HL-60 (cell line): ENCODE measurements at regions not wholly inside any gene's neighbourhood (a gene's known extent, or its start where the extent isn't known, plus 50 kb on each side); places are given as distances from the start of the nearest gene placed in this dataset.

ENCODE experiments used
- DNase-seq, 2 experiments: peaks; one replicate each; pipeline ENCODE4 v3.0.0-alpha.2; 2010 to 2020; ENCODE audit warnings: low read depth in 1 of 2, low spot score in 1 of 2
- H3K27ac ChIP-seq: fragments of 250-450 bp; sonication (Bioruptor Pico); replicated peaks from 2 replicates; pipeline ENCODE4 v1.5.1; 2020; ENCODE audit warnings: mild to moderate bottlenecking, moderate library complexity
- H3K27me3 ChIP-seq: fragments of 250-450 bp; sonication (Bioruptor Pico); 2 replicates; pipeline ENCODE4 v1.5.1; 2021; ENCODE audit warnings: mild to moderate bottlenecking, moderate library complexity; ENCODE audit not compliant: insufficient read depth, poor library complexity, severe bottlenecking
- H3K4me3 ChIP-seq: replicated peaks from 2 replicates; pipeline ENCODE4 v1.5.1; 2011; ENCODE audit warnings: mild to moderate bottlenecking, control low read depth, low read length; ENCODE audit not compliant: insufficient read depth
- GABPA ChIP-seq: IDR thresholded peaks from 2 replicates; pipeline ENCODE4 v1.6.1; 2012; ENCODE audit warnings: low read depth
- POLR2AphosphoS5 ChIP-seq: IDR thresholded peaks from 2 replicates; pipeline ENCODE4 v1.6.1; 2012; ENCODE audit warnings: low read depth
- REST ChIP-seq: IDR thresholded peaks from 2 replicates; pipeline ENCODE4 v1.6.1; 2012; ENCODE audit warnings: low read depth; ENCODE audit not compliant: insufficient replicate concordance
- SPI1 ChIP-seq: IDR thresholded peaks from 2 replicates; pipeline ENCODE4 v1.6.1; 2012; ENCODE audit warnings: low read depth, mild to moderate bottlenecking, borderline replicate concordance
- TF ChIP-seq, protein P1 (sequence below): IDR thresholded peaks from one replicate; pipeline ENCODE4 v1.5.1; 2011; ENCODE audit warnings: low read length, control low read depth, inconsistent platforms; ENCODE audit not compliant: insufficient read depth

DNA sequence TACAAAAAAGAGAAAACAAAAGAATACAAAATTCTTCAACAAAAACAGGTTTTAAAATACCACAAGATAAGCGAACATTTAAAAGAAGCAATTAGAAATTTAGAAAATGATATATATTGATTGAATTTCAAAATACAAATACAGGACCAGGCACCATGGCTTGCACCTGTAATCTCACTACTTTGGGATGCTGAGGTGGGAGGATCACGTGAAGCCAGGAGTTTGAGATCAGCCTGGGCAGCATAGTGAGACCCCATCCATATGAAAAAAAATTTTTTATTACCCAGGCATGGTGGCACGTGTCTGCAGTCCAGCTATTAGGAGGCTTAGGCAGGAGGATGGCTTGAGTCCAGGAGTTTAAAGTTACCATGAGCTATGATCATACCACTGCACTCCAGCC is 109.9 kb upstream of the SLC30A5 start:
- Histone ChIP-seq H3K27me3 (no peaks in the 10 kb centered on the region), H3K27ac (no peak overlapping the region), H3K4me3 (no peak overlapping the region)
- DNase-seq: no peak
- TF ChIP-seq POLR2AphosphoS5 (no peak), REST (no peak), GABPA (no peak), SPI1 (no peak)
- TF ChIP-seq, protein P1, sequence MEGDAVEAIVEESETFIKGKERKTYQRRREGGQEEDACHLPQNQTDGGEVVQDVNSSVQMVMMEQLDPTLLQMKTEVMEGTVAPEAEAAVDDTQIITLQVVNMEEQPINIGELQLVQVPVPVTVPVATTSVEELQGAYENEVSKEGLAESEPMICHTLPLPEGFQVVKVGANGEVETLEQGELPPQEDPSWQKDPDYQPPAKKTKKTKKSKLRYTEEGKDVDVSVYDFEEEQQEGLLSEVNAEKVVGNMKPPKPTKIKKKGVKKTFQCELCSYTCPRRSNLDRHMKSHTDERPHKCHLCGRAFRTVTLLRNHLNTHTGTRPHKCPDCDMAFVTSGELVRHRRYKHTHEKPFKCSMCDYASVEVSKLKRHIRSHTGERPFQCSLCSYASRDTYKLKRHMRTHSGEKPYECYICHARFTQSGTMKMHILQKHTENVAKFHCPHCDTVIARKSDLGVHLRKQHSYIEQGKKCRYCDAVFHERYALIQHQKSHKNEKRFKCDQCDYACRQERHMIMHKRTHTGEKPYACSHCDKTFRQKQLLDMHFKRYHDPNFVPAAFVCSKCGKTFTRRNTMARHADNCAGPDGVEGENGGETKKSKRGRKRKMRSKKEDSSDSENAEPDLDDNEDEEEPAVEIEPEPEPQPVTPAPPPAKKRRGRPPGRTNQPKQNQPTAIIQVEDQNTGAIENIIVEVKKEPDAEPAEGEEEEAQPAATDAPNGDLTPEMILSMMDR: no peak

DNA sequence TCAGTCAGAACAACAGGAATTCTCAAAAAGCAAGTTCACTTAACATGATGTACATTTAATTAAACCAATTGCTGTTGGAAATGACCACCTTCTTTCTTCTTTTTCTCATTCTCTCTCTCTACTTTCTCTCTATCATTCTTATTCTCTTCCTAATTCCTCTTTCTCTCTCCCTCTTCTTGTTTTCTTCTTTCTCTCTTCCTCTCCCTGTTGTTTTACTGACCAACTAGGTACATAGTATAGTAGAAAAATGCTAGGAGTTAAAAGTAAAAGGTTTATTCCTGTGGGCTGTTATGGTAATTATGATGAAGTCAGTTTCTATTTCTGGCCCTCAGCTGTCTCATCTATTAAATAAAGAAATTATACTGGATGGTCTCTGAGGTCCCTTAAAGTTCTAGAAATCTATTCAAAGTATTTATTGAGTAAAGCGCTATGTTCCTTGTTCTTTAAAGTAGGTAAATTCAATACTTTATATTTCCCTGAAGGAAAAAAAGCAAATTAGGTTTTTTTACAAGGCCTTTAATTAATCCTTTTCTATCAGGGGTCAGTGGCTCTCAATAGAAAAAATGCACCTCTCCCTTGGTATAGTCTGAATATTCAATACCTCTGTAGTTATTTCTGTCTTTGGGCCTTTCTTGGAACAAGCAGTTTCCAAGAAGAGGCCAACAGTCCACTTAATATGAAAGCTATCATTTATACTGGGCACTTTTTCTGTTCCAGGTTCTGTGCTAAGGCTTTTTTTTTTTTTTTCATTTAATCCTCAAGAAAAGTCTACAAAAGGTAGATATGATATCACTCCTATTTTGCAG is 102.3 kb upstream of the SLC30A5 start:
- Histone ChIP-seq H3K4me3 (no peak overlapping the region), H3K27me3 (no peaks in the 10 kb centered on the region), H3K27ac (no peak overlapping the region)
- DNase-seq: no peak
- TF ChIP-seq POLR2AphosphoS5 (no peak), GABPA (no peak), SPI1 (no peak)
- TF ChIP-seq, protein P1: no peak

- no peak overlapping the region for H3K4me3 ChIP-seq
- TF ChIP-seq GABPA (no peak), REST (no peak), SPI1 (no peak)
- no peaks in the 10 kb centered on the region for H3K27me3 ChIP-seq
- H3K27ac ChIP-seq: no peak overlapping the region
- DNase-seq: no peak
Measured at GRCh38 chr5:68994645-68995044, 99.2 kb upstream of the SLC30A5 start.

- no peak for DNase-seq
- Histone ChIP-seq H3K4me3 (no peak overlapping the region), H3K27ac (no peak overlapping the region), H3K27me3 (no peaks in the 10 kb centered on the region)
- TF ChIP-seq SPI1 (no peak), REST (no peak), POLR2AphosphoS5 (no peak), GABPA (no peak)
- TF ChIP-seq, protein P1: no peak
Measured at GRCh38 chr5:68995845-68996545, 97.8 kb upstream of the SLC30A5 start.
